ENCODE measurements at regions not wholly inside any gene's neighbourhood (a gene's known extent, or its start where the extent isn't known, plus 50 kb on each side); places are given as distances from the start of the nearest gene placed in this dataset.
"Not testable (repeated sequence)": the region's sequence is repeated elsewhere in the genome, so short reads cannot be mapped to it uniquely, and the experiment has no call there.

GRCh38 chr2:90220623-90221299 lies 1529.3 kb downstream of the RPIA start:
- H3K4me3 ChIP-seq (ENCODE audit: low read depth, low read length); DNase-seq (ENCODE audit: low read depth, low spot score); in situ Hi-C loops (cut with HindIII; ENCODE audit: low sequenced_read_pairs): not testable (repeated sequence)

- DNase-seq (ENCODE audit: low read depth, low spot score), result no peak
- TF ChIP-seq CTCF (IDR thresholded peaks at IDR 0.05; ENCODE audit: low read depth, low read length), result no peak
- H3K4me3 ChIP-seq (ENCODE audit: low read depth, low read length), result no peak overlapping the region
- in situ Hi-C loops (cut with HindIII; ENCODE audit: low sequenced_read_pairs), result no loop called here
Observed at GRCh38 chr2:90221300-90221651, 1529.8 kb downstream of the RPIA start.

GRCh38 chr2:90224767-90225166 lies 1533.3 kb downstream of the RPIA start:
- in situ Hi-C loops (cut with HindIII; ENCODE audit: low sequenced_read_pairs), result not testable (repeated sequence)

GRCh38 chr2:90226465-90227072 lies 1535.1 kb downstream of the RPIA start:
- DNase-seq (ENCODE audit: low read depth, low spot score); in situ Hi-C loops (cut with HindIII; ENCODE audit: low sequenced_read_pairs); H3K4me3 ChIP-seq (ENCODE audit: low read depth, low read length): not testable (repeated sequence)

More at GRCh38 chr2:90224767-90225166, 1533.3 kb downstream of the RPIA start:
- not testable (repeated sequence) for H3K4me3 ChIP-seq (ENCODE audit: low read depth, low read length); DNase-seq (ENCODE audit: low read depth, low spot score)

- in situ Hi-C loops (cut with HindIII; ENCODE audit: low sequenced_read_pairs); DNase-seq (ENCODE audit: low read depth, low spot score); H3K4me3 ChIP-seq (ENCODE audit: low read depth, low read length): not testable (repeated sequence)
Observed at GRCh38 chr2:90231199-90231598, 1539.7 kb downstream of the RPIA start.

- in situ Hi-C loops (cut with HindIII; ENCODE audit: low sequenced_read_pairs); H3K4me3 ChIP-seq (ENCODE audit: low read depth, low read length); DNase-seq (ENCODE audit: low read depth, low spot score): not testable (repeated sequence)
Observed at GRCh38 chr2:90235452-90235851, 1544.0 kb downstream of the RPIA start.

GRCh38 chr2:90237923-90238361 lies 1546.5 kb downstream of the RPIA start:
- in situ Hi-C loops (cut with HindIII; ENCODE audit: low sequenced_read_pairs); H3K4me3 ChIP-seq (ENCODE audit: low read depth, low read length): not testable (repeated sequence)
- peak; percentile 29 for TF ChIP-seq CTCF (IDR thresholded peaks at IDR 0.05; ENCODE audit: low read depth, low read length)
- DNase-seq (ENCODE audit: low read depth, low spot score), result peak; percentile 24

GRCh38 chr2:90238505-90239230 lies 1547.2 kb downstream of the RPIA start:
- in situ Hi-C loops (cut with HindIII; ENCODE audit: low sequenced_read_pairs); H3K4me3 ChIP-seq (ENCODE audit: low read depth, low read length); DNase-seq (ENCODE audit: low read depth, low spot score): not testable (repeated sequence)

GRCh38 chr2:90239769-90240168 lies 1548.3 kb downstream of the RPIA start:
- in situ Hi-C loops (cut with HindIII; ENCODE audit: low sequenced_read_pairs); H3K4me3 ChIP-seq (ENCODE audit: low read depth, low read length); DNase-seq (ENCODE audit: low read depth, low spot score): not testable (repeated sequence)

- in situ Hi-C loops (cut with HindIII; ENCODE audit: low sequenced_read_pairs); H3K4me3 ChIP-seq (ENCODE audit: low read depth, low read length); DNase-seq (ENCODE audit: low read depth, low spot score): not testable (repeated sequence)
Observed at GRCh38 chr2:90244902-90245765, 1553.7 kb downstream of the RPIA start.

GRCh38 chr2:90248400-90248799 lies 1556.9 kb downstream of the RPIA start:
- DNase-seq (ENCODE audit: low read depth, low spot score); in situ Hi-C loops (cut with HindIII; ENCODE audit: low sequenced_read_pairs); H3K4me3 ChIP-seq (ENCODE audit: low read depth, low read length): not testable (repeated sequence)

GRCh38 chr2:90250350-90250749 lies 1558.9 kb downstream of the RPIA start:
- in situ Hi-C loops (cut with HindIII; ENCODE audit: low sequenced_read_pairs); DNase-seq (ENCODE audit: low read depth, low spot score); H3K4me3 ChIP-seq (ENCODE audit: low read depth, low read length): not testable (repeated sequence)

- H3K4me3 ChIP-seq (ENCODE audit: low read depth, low read length); DNase-seq (ENCODE audit: low read depth, low spot score); in situ Hi-C loops (cut with HindIII; ENCODE audit: low sequenced_read_pairs): not testable (repeated sequence)
Observed at GRCh38 chr2:90251576-90251975, 1560.1 kb downstream of the RPIA start.

- H3K4me3 ChIP-seq (ENCODE audit: low read depth, low read length); in situ Hi-C loops (cut with HindIII; ENCODE audit: low sequenced_read_pairs); DNase-seq (ENCODE audit: low read depth, low spot score): not testable (repeated sequence)
Observed at GRCh38 chr2:90253306-90253705, 1561.8 kb downstream of the RPIA start.
